Astrocyte (in vitro differentiated cells and primary cell): ENCODE measurements at regions not wholly inside any gene's neighbourhood (a gene's known extent, or its start where the extent isn't known, plus 50 kb on each side); places are given as distances from the start of the nearest gene placed in this dataset.

Experiments
- EZH2 ChIP-seq: IDR thresholded peaks from 2 replicates; pipeline ENCODE4 v1.6.1; 2012; ENCODE audit warnings: mild to moderate bottlenecking, low read length, inconsistent platforms; ENCODE audit not compliant: insufficient read depth
- TF ChIP-seq, protein P1 (sequence below): IDR thresholded peaks from 2 replicates; pipeline ENCODE4 v1.5.1; 2011; ENCODE audit warnings: low read depth, mild to moderate bottlenecking, inconsistent platforms, low read length, moderate library complexity; ENCODE audit not compliant: insufficient read depth

DNA sequence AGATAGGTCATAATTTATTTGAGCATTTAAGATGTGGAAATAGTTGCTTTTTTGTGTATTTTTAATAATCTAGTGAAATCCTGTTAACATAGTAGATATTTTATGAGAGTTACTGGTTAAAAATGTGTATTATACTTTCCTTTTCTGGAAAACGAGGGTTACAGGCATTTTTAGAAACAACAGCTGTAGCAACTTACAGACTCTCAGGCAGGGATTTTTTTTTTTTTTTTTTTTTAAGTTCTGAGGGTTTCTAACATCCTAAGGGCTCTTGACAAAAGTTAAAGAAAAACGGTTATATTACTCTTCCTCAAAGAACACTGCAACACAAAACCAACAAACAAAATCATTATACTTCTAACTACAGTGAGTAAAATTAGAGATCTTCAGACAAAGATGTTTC, 205.9 kb downstream of the ACKR3 start:
- TF ChIP-seq, protein P1, sequence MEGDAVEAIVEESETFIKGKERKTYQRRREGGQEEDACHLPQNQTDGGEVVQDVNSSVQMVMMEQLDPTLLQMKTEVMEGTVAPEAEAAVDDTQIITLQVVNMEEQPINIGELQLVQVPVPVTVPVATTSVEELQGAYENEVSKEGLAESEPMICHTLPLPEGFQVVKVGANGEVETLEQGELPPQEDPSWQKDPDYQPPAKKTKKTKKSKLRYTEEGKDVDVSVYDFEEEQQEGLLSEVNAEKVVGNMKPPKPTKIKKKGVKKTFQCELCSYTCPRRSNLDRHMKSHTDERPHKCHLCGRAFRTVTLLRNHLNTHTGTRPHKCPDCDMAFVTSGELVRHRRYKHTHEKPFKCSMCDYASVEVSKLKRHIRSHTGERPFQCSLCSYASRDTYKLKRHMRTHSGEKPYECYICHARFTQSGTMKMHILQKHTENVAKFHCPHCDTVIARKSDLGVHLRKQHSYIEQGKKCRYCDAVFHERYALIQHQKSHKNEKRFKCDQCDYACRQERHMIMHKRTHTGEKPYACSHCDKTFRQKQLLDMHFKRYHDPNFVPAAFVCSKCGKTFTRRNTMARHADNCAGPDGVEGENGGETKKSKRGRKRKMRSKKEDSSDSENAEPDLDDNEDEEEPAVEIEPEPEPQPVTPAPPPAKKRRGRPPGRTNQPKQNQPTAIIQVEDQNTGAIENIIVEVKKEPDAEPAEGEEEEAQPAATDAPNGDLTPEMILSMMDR = no peak
- TF ChIP-seq EZH2 = no peak
